Neural cell (in vitro differentiated cells): ENCODE measurements at regions not wholly inside any gene's neighbourhood (a gene's known extent, or its start where the extent isn't known, plus 50 kb on each side); places are given as distances from the start of the nearest gene placed in this dataset.

ENCODE experiments used
- CTCF ChIP-seq: fragments of 450-650 bp; IDR thresholded peaks from 2 replicates; pipeline ENCODE4 v1.5.1; 2014; ENCODE audit warnings: antibody characterized with exemption, mild to moderate bottlenecking, moderate library complexity; ENCODE audit not compliant: poor library complexity, severe bottlenecking
- EP300 ChIP-seq: fragments of 450-650 bp; conservative IDR thresholded peaks from 2 replicates; pipeline ENCODE4 v1.6.1; 2014; ENCODE audit warnings: antibody characterized with exemption, mild to moderate bottlenecking, moderate library complexity; ENCODE audit not compliant: poor library complexity, severe bottlenecking
- EZH2 ChIP-seq: fragments of 200-600, 300-800 bp; shearing (Covaris generic), sonication (generic); IDR thresholded peaks from 2 replicates; pipeline ENCODE4 v1.6.1; 2014; ENCODE audit warnings: antibody characterized with exemption, low read length, borderline replicate concordance, mild to moderate bottlenecking; ENCODE audit not compliant: insufficient read depth, poor library complexity, severe bottlenecking
- POLR2AphosphoS5 ChIP-seq: IDR thresholded peaks from 2 replicates; pipeline ENCODE4 v1.6.1; 2012
- RAD21 ChIP-seq: fragments of 450-650 bp; conservative IDR thresholded peaks from 2 replicates; pipeline ENCODE4 v1.6.1; 2014; ENCODE audit warnings: antibody characterized with exemption, mild to moderate bottlenecking, moderate library complexity
- SMC3 ChIP-seq: fragments of 450-650 bp; conservative IDR thresholded peaks from 2 replicates; pipeline ENCODE4 v1.6.1; 2014; ENCODE audit warnings: antibody characterized with exemption, mild to moderate bottlenecking, moderate library complexity; ENCODE audit not compliant: poor library complexity

DNA sequence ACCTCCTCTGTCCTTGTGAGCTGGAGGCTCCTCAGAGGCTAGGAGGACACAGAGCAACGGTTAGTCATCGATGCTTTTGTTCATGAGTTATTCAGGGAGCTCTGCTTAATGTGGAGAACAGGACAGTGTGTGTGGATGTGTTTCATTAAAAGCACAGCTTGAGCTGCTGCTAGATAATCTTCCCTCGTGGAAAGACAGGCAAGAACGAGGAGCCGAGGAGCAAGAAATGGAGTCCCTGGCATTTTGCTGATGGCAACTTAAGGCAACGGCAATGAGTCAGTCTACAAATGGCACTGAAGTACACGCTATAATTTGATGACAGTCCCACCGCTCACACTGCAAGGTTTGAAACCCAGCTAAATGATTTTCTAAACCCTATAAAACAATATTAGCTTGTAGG lies 106.2 kb downstream of the IGLL1 start:
- TF ChIP-seq CTCF (no peak), EZH2 (no peak), RAD21 (no peak), POLR2AphosphoS5 (no peak), EP300 (no peak), SMC3 (no peak)
